HG02840 (cell line): ENCODE measurements at regions not wholly inside any gene's neighbourhood (a gene's known extent, or its start where the extent isn't known, plus 50 kb on each side); places are given as distances from the start of the nearest gene placed in this dataset.
"Not testable (repeated sequence)": the region's sequence is repeated elsewhere in the genome, so short reads cannot be mapped to it uniquely, and the experiment has no call there.

ENCODE experiments used
- ATAC-seq: cut with Tn5 transposase; IDR thresholded peaks from one replicate; pipeline ENCODE4 v1.9.1; 2021; ENCODE audit warnings: mild to moderate bottlenecking, moderate library complexity, moderate number of reproducible peaks; ENCODE audit not compliant: unreplicated experiment, low FRiP score

- ATAC-seq, result no peak
Observed at GRCh38 chr6:9744119-9744518, 670.8 kb downstream of the TFAP2A start.

GRCh38 chr6:9732056-9732455 lies 682.8 kb downstream of the TFAP2A start:
- no peak for ATAC-seq

- not testable (repeated sequence) for ATAC-seq
Observed at GRCh38 chr6:9725776-9726175, 689.1 kb downstream of the TFAP2A start.

GRCh38 chr6:9717568-9717967 lies 697.3 kb downstream of the TFAP2A start:
- ATAC-seq, result no peak

- ATAC-seq, result no peak
Observed at GRCh38 chr6:9711365-9711764, 703.5 kb downstream of the TFAP2A start.

- no peak for ATAC-seq
Observed at GRCh38 chr6:9710574-9710973, 704.3 kb downstream of the TFAP2A start.

GRCh38 chr6:9708600-9708999 lies 706.3 kb downstream of the TFAP2A start:
- no peak for ATAC-seq

- ATAC-seq, result no peak
Observed at GRCh38 chr6:9704989-9705388, 709.9 kb downstream of the TFAP2A start.

GRCh38 chr6:9702914-9703313 lies 712.0 kb downstream of the TFAP2A start:
- no peak for ATAC-seq

GRCh38 chr6:9699888-9700287 lies 715.0 kb downstream of the TFAP2A start:
- no peak for ATAC-seq

GRCh38 chr6:9697263-9697931 lies 717.5 kb downstream of the TFAP2A start:
- ATAC-seq, result no peak

GRCh38 chr6:9690388-9690787 lies 724.5 kb downstream of the TFAP2A start:
- ATAC-seq, result no peak

GRCh38 chr6:9680727-9681126 lies 734.1 kb downstream of the TFAP2A start:
- ATAC-seq, result not testable (repeated sequence)

GRCh38 chr6:9675122-9675521 lies 739.8 kb downstream of the TFAP2A start:
- no peak for ATAC-seq

- no peak for ATAC-seq
Observed at GRCh38 chr6:9659848-9660247, 755.0 kb downstream of the TFAP2A start.

- ATAC-seq, result no peak
Observed at GRCh38 chr6:9657994-9658393, 756.9 kb downstream of the TFAP2A start.

- no peak for ATAC-seq
Observed at GRCh38 chr6:9647599-9647998, 767.3 kb downstream of the TFAP2A start.

GRCh38 chr6:9647071-9647445 lies 767.8 kb downstream of the TFAP2A start:
- no peak for ATAC-seq

GRCh38 chr6:9646342-9647070 lies 768.4 kb downstream of the TFAP2A start:
- ATAC-seq, result no peak

GRCh38 chr6:9638861-9639260 lies 776.0 kb downstream of the TFAP2A start:
- ATAC-seq, result no peak

GRCh38 chr6:9634776-9635175 lies 780.1 kb downstream of the TFAP2A start:
- no peak for ATAC-seq

GRCh38 chr6:9632026-9632425 lies 782.8 kb downstream of the TFAP2A start:
- no peak for ATAC-seq
